ENCODE measurements at regions not wholly inside any gene's neighbourhood (a gene's known extent, or its start where the extent isn't known, plus 50 kb on each side); places are given as distances from the start of the nearest gene placed in this dataset.
"Not testable (repeated sequence)": the region's sequence is repeated elsewhere in the genome, so short reads cannot be mapped to it uniquely, and the experiment has no call there.

GRCh38 chr13:44647560-44647959 is 71.4 kb upstream of the TSC22D1 start:
- H3K27me3 ChIP-seq (ENCODE audit: control insufficient read depth in 4 of 4, insufficient read depth in 4 of 4, low read length in 3 of 4); H3K4me1 ChIP-seq (ENCODE audit: control insufficient read depth in 4 of 4, insufficient read depth in 4 of 4, low read length in 3 of 4); H3K9me3 ChIP-seq (ENCODE audit: control insufficient read depth in 4 of 4, low read length in 3 of 4); H3K9ac ChIP-seq (ENCODE audit: low read depth in 1 of 2, low read length in 2 of 2); H3K27ac ChIP-seq (ENCODE audit: low read depth in 1 of 2, low read length in 2 of 2); H3K36me3 ChIP-seq (ENCODE audit: control insufficient read depth in 4 of 4, insufficient read depth in 3 of 4, low read depth in 1 of 4, low read length in 3 of 4); DNase-seq (ENCODE audit: low spot score); H3K4me3 ChIP-seq (ENCODE audit: low read depth in 1 of 3, low read length in 3 of 3): not testable (repeated sequence)
- WGBS, result 98% methylated on average over 1 of the region's 1 CpG

- no peak overlapping the region for H3K4me3 ChIP-seq (ENCODE audit: low read depth in 1 of 3, low read length in 3 of 3)
- no peak for DNase-seq (ENCODE audit: low spot score)
These were observed 69.9 kb upstream of the TSC22D1 start for GRCh38 chr13:44646044-44646443.

More at GRCh38 chr13:44646044-44646443, 69.9 kb upstream of the TSC22D1 start:
- H3K9ac ChIP-seq (ENCODE audit: low read depth in 1 of 2, low read length in 2 of 2), result no peak overlapping the region
- no peaks in the 10 kb centered on the region for H3K27me3 ChIP-seq (ENCODE audit: control insufficient read depth in 4 of 4, insufficient read depth in 4 of 4, low read length in 3 of 4)
- no peak overlapping the region for H3K27ac ChIP-seq (ENCODE audit: low read depth in 1 of 2, low read length in 2 of 2)
- H3K9me3 ChIP-seq (ENCODE audit: control insufficient read depth in 4 of 4, low read length in 3 of 4), result no peaks in the 10 kb centered on the region
- 85% methylated on average over 4 of the region's 4 CpGs for WGBS
- no peaks in the 10 kb centered on the region for H3K4me1 ChIP-seq (ENCODE audit: control insufficient read depth in 4 of 4, insufficient read depth in 4 of 4, low read length in 3 of 4)
- no peak for TF ChIP-seq ATF3 (IDR thresholded peaks at IDR 0.05)
- TF ChIP-seq GABPA (IDR thresholded peaks at IDR 0.05 in 1 of 2, conservative IDR thresholded peaks at IDR 0.05 in 1 of 2), result no peak
- no peak for TF ChIP-seq CTCF (IDR thresholded peaks at IDR 0.05; ENCODE audit: low read depth, low read length, missing input control)
- no peak for TF ChIP-seq REST (IDR thresholded peaks at IDR 0.05)
- TF ChIP-seq MAX (IDR thresholded peaks at IDR 0.05), result no peak
- no peak for TF ChIP-seq ZBTB33 (IDR thresholded peaks at IDR 0.05)
- TF ChIP-seq HNF4A (conservative IDR thresholded peaks at IDR 0.05), result no peak
- no peak for TF ChIP-seq SP1 (IDR thresholded peaks at IDR 0.05)
- TF ChIP-seq RAD21 (IDR thresholded peaks at IDR 0.05), result no peak
- no peak for TF ChIP-seq HNF4G (IDR thresholded peaks at IDR 0.05)
- no peak for TF ChIP-seq RXRA (IDR thresholded peaks at IDR 0.05)
- TF ChIP-seq JUND (IDR thresholded peaks at IDR 0.05), result no peak
- no peak for TF ChIP-seq FOXA1 (IDR thresholded peaks at IDR 0.05)
- no peak for TF ChIP-seq YY1 (IDR thresholded peaks at IDR 0.05)
- H3K36me3 ChIP-seq (ENCODE audit: control insufficient read depth in 4 of 4, insufficient read depth in 3 of 4, low read depth in 1 of 4, low read length in 3 of 4), result no peaks in the 10 kb centered on the region

Data from liver (tissue), 8 donors.